Retinal pigment epithelial cell (primary cell): ENCODE measurements at regions not wholly inside any gene's neighbourhood (a gene's known extent, or its start where the extent isn't known, plus 50 kb on each side); places are given as distances from the start of the nearest gene placed in this dataset.

Experiments used
- DNase-seq: peaks from one replicate; pipeline ENCODE4 v3.0.0-alpha.2; 2010; ENCODE audit warnings: low read depth
- H3K4me3 ChIP-seq: 2 replicates; pipeline ENCODE4 v1.5.1; 2011; ENCODE audit warnings: mild to moderate bottlenecking, low read length, control low read depth, moderate library complexity
- CTCF ChIP-seq: conservative IDR thresholded peaks from 2 replicates; pipeline ENCODE4 v1.5.1; 2011; ENCODE audit warnings: low read depth, low read length, control low read depth, inconsistent platforms

- H3K4me3 ChIP-seq, result no peak overlapping the region
- no peak for TF ChIP-seq CTCF
- DNase-seq, result no peak
These were observed 230.8 kb upstream of the ANKRD50 start for GRCh38 chr4:124943145-124943889.

DNA sequence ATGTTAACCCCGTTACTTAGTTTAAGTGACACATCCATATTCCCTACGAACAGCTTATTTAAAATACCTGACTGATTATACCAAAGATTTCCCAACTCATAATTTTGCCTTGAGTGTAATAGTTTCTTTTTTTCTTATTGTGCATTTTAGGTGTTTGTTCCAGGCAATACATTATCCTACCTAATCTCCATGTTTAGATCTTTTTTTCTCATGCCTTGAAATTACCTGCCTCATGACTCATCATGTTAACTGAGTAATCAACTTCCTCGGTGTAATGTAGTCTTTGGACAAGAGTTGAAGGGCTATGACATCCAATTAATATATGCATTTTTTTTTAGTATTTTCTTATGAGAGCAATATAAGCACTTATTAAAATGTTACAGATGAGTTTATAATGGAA lies 228.7 kb upstream of the ANKRD50 start:
- TF ChIP-seq CTCF, result no peak
- no peak for DNase-seq

DNA sequence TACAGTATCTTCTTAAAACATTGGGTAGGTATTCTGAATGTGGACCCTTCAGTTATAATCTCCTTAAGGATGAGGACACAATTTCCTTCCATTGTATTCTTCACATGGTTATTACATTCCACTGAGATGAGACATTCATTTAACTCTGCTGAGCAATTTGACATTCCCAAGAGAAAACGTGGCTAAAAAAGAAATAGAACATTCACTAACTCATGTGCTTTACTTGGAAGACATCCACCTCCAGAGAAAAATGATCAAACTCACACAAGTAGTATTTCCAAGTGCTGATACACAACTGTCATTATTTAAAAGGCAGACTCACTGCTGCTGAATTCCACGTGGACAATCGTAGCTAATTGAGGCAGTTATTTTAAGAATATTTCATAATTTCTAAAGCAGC lies 227.9 kb upstream of the ANKRD50 start:
- no peak for TF ChIP-seq CTCF
- no peak overlapping the region for H3K4me3 ChIP-seq
- peak; percentile 89 for DNase-seq

More for the DNA sequence above, 228.7 kb upstream of the ANKRD50 start:
- no peak overlapping the region for H3K4me3 ChIP-seq

GRCh38 chr4:124939908-124940307 lies 227.4 kb upstream of the ANKRD50 start:
- TF ChIP-seq CTCF, result no peak
- no peak overlapping the region for H3K4me3 ChIP-seq
- no peak for DNase-seq

DNA sequence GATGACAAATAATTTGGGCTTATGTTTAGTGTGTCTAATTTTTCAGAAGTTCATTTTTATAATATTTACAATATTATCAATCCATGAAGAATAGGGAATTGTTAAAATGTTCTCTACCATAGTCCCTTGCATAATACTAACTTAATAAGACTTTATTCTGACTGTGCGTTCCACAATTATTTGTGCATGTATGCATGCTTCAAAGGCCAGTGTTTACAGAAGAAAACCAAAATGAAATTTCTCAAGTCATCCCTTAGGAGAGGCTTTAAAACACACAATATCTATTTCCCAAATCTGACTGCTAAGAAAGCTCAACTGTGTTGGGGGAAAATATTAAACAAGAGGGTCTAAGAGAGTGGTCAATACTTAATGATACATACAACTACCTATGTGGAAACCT lies 226.3 kb upstream of the ANKRD50 start:
- H3K4me3 ChIP-seq, result no peak overlapping the region
- DNase-seq, result no peak
- TF ChIP-seq CTCF, result no peak

DNA sequence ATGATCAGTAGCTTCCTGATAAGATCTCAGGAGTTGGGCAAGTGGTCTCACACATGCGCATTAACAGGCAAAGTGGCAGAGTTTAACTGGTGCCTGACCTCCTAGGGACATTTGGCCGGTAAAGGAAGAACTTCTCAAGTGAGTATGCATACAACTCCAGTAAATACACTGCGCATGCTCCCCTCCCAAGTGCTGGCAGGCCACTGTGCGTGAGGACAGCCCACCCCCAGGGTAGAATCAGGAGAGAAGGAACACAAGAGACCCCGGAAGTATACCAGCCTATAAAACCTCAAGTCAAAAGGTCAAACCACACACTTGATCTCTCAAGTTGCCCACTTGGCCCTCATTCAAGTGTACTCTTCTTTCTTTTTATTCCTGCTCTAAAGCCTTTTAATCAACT lies 225.5 kb upstream of the ANKRD50 start:
- no peak overlapping the region for H3K4me3 ChIP-seq
- TF ChIP-seq CTCF, result no peak
- DNase-seq, result no peak

DNA sequence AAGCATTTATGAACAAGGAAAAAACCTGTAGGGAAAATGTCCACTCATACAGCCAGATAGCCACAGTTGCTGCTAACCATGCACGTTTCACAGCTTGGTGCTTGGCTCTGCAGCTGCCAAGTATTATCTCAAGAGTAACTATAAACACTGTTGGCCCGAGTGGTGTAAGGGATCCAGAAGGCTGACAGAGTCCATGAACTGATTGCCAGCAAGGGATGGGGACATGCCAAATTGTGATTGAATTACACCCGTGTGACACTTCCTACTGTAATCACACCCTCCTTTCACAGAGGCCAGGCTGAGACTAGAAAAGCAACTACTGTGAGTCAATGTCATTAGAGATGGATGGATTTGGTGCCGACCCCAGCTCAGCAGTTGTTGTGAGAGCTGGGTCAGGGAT lies 223.9 kb upstream of the ANKRD50 start:
- no peak for TF ChIP-seq CTCF
- H3K4me3 ChIP-seq, result no peak overlapping the region
- no peak for DNase-seq
